PFSK-1 (cell line): ENCODE measurements at regions not wholly inside any gene's neighbourhood (a gene's known extent, or its start where the extent isn't known, plus 50 kb on each side); places are given as distances from the start of the nearest gene placed in this dataset.

Experiments
- FOXP2 ChIP-seq: optimal IDR thresholded peaks from 2 replicates; pipeline ENCODE3; 2011; ENCODE audit warnings: borderline replicate concordance, control low read depth, inconsistent platforms; ENCODE audit not compliant: insufficient read depth; ENCODE audit errors: extremely low read length, extremely low read depth
- POLR2AphosphoS5 ChIP-seq: IDR thresholded peaks from 2 replicates; pipeline ENCODE4 v1.6.1; 2012; ENCODE audit warnings: low read depth, mild to moderate bottlenecking, control low read depth, low read length, moderate library complexity
- SIN3A ChIP-seq: IDR thresholded peaks from 2 replicates; pipeline ENCODE4 v1.6.1; 2012; ENCODE audit warnings: mild to moderate bottlenecking, low read length, moderate library complexity, borderline replicate concordance; ENCODE audit not compliant: insufficient read depth
- TAF1 ChIP-seq: IDR thresholded peaks from 2 replicates; pipeline ENCODE4 v1.6.1; 2012; ENCODE audit warnings: low read length, control low read depth, borderline replicate concordance; ENCODE audit not compliant: insufficient read depth
- TF ChIP-seq, protein P1 (sequence below), 2 experiments: IDR thresholded peaks; 2 replicates each; pipeline versions ENCODE4 v1.6.1 to v1.8.0; 2011 to 2012; ENCODE audit warnings: low read depth in 2 of 2, low read length in 2 of 2, control low read depth in 1 of 2, inconsistent platforms in 1 of 2, mild to moderate bottlenecking in 1 of 2, moderate library complexity in 1 of 2; ENCODE audit not compliant: insufficient read depth in 1 of 2

DNA sequence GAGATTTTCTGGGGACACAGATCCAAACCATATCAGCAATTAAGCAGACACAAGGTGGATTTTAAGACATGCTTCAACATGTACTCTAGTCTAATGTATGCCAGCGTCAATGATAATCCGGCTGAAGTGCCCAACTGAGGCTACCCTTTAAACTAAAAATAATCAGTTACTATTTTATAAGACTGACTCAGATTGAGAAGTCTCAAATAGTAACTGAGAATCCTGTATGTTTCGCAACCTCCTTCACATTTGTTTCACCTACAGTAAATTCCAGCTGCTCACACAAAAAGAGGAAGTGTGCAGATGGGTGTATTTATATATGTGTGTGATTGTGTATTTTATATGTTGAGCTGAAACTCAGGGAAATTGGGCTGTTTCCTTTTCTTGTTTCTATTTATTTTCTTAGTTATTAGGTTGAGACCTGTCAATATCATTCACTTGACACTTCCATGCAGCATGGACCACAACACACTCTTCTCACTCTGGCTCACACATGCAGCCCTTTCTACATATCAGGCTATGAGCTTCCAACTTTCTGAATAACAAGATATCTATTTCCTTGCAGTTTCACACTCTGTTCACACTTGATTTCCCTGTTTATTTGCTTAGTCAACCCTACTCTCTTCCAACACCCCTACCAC lies 1224.9 kb upstream of the TMEM132C start:
- TF ChIP-seq SIN3A (no peak), TAF1 (no peak), FOXP2 (no peak), POLR2AphosphoS5 (no peak)
- TF ChIP-seq, protein P1, sequence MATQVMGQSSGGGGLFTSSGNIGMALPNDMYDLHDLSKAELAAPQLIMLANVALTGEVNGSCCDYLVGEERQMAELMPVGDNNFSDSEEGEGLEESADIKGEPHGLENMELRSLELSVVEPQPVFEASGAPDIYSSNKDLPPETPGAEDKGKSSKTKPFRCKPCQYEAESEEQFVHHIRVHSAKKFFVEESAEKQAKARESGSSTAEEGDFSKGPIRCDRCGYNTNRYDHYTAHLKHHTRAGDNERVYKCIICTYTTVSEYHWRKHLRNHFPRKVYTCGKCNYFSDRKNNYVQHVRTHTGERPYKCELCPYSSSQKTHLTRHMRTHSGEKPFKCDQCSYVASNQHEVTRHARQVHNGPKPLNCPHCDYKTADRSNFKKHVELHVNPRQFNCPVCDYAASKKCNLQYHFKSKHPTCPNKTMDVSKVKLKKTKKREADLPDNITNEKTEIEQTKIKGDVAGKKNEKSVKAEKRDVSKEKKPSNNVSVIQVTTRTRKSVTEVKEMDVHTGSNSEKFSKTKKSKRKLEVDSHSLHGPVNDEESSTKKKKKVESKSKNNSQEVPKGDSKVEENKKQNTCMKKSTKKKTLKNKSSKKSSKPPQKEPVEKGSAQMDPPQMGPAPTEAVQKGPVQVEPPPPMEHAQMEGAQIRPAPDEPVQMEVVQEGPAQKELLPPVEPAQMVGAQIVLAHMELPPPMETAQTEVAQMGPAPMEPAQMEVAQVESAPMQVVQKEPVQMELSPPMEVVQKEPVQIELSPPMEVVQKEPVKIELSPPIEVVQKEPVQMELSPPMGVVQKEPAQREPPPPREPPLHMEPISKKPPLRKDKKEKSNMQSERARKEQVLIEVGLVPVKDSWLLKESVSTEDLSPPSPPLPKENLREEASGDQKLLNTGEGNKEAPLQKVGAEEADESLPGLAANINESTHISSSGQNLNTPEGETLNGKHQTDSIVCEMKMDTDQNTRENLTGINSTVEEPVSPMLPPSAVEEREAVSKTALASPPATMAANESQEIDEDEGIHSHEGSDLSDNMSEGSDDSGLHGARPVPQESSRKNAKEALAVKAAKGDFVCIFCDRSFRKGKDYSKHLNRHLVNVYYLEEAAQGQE (IDR thresholded peaks at IDR 0.05; ENCODE audit: insufficient read depth in 1 of 2, low read depth in 2 of 2, low read length in 2 of 2), result no peak

DNA sequence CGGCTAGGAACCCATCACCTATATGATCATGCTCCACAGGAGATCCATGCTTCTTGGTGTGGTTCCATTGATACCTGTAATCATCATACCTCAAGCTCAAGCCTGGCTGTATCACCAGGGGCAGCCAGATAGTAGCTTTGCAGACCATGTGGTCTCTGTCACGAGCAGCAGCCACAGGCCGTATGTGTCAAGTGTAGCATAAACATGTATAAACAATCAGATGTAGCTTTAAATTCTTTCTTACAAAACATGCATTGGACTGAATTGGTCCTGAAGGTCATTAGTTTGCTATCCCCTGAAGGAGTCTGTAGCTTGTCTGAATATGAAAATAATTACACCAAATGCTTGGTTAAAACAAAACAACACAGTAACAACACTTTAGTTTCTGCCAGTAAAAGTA lies 1223.2 kb upstream of the TMEM132C start:
- no peak for TF ChIP-seq TAF1
- TF ChIP-seq SIN3A, result no peak
- TF ChIP-seq FOXP2, result no peak
- TF ChIP-seq, protein P1 (IDR thresholded peaks at IDR 0.05; ENCODE audit: insufficient read depth in 1 of 2, low read depth in 2 of 2, low read length in 2 of 2), result no peak
- no peak for TF ChIP-seq POLR2AphosphoS5

DNA sequence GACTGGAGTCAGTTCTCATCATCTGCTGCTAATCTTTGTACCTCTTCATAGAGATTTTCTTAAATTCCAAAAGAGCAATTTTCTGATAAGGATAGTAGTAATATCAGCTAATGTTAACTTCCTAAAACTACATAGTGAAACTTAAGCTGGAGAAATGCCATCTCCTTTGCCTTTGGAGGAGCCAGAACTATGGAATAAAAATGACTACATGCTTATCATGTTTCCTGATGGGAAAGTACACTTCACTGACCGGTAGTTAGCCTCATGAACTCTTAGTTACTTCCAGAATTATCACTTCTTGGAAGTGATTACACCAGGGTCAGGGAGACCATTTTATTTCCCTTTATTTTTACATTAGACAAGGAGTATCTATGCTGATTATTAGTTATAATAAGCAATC lies 1222.1 kb upstream of the TMEM132C start:
- TF ChIP-seq FOXP2 (no peak), SIN3A (no peak), POLR2AphosphoS5 (no peak), TAF1 (no peak)
- TF ChIP-seq, protein P1 (IDR thresholded peaks at IDR 0.05; ENCODE audit: insufficient read depth in 1 of 2, low read depth in 2 of 2, low read length in 2 of 2), result no peak

DNA sequence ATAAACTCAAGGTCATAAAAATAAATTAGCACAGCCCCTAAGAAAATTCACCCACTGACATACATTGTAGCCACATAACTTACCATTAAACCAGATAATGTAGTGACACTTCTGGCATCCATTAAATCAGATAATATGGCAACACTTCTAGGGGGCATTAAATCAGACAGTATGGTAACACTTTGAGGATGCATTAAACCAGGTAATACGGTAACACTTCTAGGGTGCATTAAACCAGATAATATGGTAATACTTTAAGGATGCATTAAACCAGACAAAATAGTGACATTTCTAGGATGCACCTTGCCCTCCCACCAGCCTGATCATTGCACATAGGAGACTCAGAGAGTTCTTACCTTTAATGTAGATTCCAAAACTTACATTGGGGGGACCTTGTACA lies 1220.5 kb upstream of the TMEM132C start:
- TF ChIP-seq SIN3A, result no peak
- TF ChIP-seq FOXP2, result no peak
- TF ChIP-seq POLR2AphosphoS5, result no peak
- TF ChIP-seq TAF1, result no peak
- TF ChIP-seq, protein P1 (IDR thresholded peaks at IDR 0.05; ENCODE audit: insufficient read depth in 1 of 2, low read depth in 2 of 2, low read length in 2 of 2), result no peak

DNA sequence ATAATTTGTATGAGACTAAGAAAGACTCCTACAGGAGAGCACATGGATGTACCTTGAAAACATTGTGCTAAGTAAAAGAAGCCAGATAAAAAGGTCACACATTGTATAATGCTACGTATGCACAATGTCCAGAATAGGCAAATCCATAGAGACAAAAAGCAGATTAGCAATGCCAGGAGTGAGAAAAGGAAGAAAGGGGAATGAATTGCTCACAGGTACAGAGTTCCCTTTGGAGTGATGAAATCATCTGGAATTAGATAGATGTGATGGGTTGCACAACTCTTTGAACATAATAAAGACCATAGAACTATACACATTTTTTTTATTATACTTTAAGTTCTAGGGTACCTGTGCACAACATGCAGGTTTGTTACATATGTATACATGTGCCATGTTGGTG lies 1218.9 kb upstream of the TMEM132C start:
- TF ChIP-seq FOXP2 (no peak), POLR2AphosphoS5 (no peak), SIN3A (no peak), TAF1 (no peak)
- TF ChIP-seq, protein P1 (IDR thresholded peaks at IDR 0.05; ENCODE audit: insufficient read depth in 1 of 2, low read depth in 2 of 2, low read length in 2 of 2), result no peak
